Thoracic aorta (tissue), 2 donors: ENCODE measurements at regions not wholly inside any gene's neighbourhood (a gene's known extent, or its start where the extent isn't known, plus 50 kb on each side); places are given as distances from the start of the nearest gene placed in this dataset.

Experiments used
- ATAC-seq: fragments of 150-250 bp; one replicate; pipeline ENCODE4 v1.8.0; 2017; ENCODE audit warnings: low read depth; ENCODE audit not compliant: insufficient number of reproducible peaks, low FRiP score
- DNase-seq: peaks from one replicate; pipeline ENCODE4 v3.0.0-alpha.2; 2020; ENCODE audit warnings: low spot score
- H3K27ac ChIP-seq, 2 donors: fragments of 200-600 bp; sonication (generic); 1 replicate in 1 of 2; 2 replicates in 1 of 2; pipeline ENCODE4 v1.5.1; 2016; ENCODE audit warnings: mild to moderate bottlenecking in 2 of 2, moderate library complexity in 2 of 2
- H3K27me3 ChIP-seq: fragments of 200-600 bp; sonication (generic); replicated peaks from 2 replicates; pipeline ENCODE4 v1.6.0; 2016; ENCODE audit warnings: mild to moderate bottlenecking; ENCODE audit not compliant: insufficient read depth
- H3K36me3 ChIP-seq: fragments of 200-600 bp; sonication (generic); one replicate; pipeline ENCODE4 v1.5.1; 2016
- H3K4me1 ChIP-seq, 2 donors: fragments of 200-600 bp; sonication (generic); 1 replicate in 1 of 2; 2 replicates in 1 of 2; pipeline versions ENCODE4 v1.5.1 to v1.6.0; 2016; ENCODE audit warnings: low read depth in 2 of 2, mild to moderate bottlenecking in 1 of 2; ENCODE audit not compliant: control insufficient read depth in 1 of 2
- H3K4me3 ChIP-seq: fragments of 200-600 bp; sonication (generic); 2 replicates; pipeline ENCODE4 v1.5.1; 2016; ENCODE audit warnings: mild to moderate bottlenecking
- H3K9me3 ChIP-seq: fragments of 200-600 bp; sonication (generic); 2 replicates; pipeline ENCODE4 v1.5.1; 2016
- TF ChIP-seq, protein P1 (sequence below): fragments of 200-600 bp; sonication (generic); IDR thresholded peaks from one replicate; pipeline ENCODE4 v1.5.1; 2019; ENCODE audit warnings: antibody characterized with exemption

DNA sequence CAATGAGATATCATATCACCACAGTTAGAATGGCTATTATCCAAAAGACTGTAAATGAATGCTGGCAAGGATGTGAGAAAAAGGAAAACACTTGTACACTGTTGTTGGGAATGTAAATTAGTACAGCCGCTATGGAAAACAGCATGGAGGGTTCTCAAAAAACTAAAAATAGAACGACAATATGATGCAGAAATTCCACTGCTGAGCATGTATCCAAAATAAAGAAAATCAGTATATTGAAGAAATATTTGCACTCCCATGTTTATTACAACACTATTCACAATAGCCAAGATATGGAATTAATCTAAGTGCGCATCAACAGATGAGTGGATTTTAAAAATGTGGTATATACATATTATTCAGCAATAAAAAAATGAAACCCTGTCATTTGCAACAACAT is 898.9 kb upstream of the MAN1A1 start:
- H3K4me1 ChIP-seq = no peaks in the 10 kb centered on the region
- DNase-seq (no peak), ATAC-seq (no peak)
- no peaks in the 10 kb centered on the region for H3K27me3 ChIP-seq
- no peaks in the 10 kb centered on the region for H3K9me3 ChIP-seq
- H3K36me3 ChIP-seq = no peaks in the 10 kb centered on the region
- TF ChIP-seq, protein P1, sequence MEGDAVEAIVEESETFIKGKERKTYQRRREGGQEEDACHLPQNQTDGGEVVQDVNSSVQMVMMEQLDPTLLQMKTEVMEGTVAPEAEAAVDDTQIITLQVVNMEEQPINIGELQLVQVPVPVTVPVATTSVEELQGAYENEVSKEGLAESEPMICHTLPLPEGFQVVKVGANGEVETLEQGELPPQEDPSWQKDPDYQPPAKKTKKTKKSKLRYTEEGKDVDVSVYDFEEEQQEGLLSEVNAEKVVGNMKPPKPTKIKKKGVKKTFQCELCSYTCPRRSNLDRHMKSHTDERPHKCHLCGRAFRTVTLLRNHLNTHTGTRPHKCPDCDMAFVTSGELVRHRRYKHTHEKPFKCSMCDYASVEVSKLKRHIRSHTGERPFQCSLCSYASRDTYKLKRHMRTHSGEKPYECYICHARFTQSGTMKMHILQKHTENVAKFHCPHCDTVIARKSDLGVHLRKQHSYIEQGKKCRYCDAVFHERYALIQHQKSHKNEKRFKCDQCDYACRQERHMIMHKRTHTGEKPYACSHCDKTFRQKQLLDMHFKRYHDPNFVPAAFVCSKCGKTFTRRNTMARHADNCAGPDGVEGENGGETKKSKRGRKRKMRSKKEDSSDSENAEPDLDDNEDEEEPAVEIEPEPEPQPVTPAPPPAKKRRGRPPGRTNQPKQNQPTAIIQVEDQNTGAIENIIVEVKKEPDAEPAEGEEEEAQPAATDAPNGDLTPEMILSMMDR = no peak
- no peak overlapping the region for H3K27ac ChIP-seq
- no peak overlapping the region for H3K4me3 ChIP-seq

DNA sequence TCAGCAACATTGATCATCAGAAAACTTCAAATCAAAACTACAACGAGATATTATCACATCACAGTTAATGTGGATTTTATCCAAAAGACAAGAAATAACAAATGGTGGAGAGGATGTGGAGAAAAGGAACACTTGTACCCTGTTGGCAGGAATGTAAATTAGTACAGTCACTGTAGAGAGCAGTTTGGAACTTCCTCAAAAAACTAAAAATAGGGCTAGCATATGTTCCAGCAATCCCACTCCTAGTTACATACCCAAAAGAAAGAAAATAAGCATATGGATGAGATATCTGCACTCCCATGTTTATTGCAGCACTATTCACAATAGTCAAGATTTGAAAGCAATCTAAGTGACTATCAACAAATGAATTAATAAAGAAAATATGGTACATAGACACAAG is 887.7 kb upstream of the MAN1A1 start:
- H3K4me3 ChIP-seq = no peak overlapping the region
- no peaks in the 10 kb centered on the region for H3K36me3 ChIP-seq
- ATAC-seq (no peak), DNase-seq (no peak)
- no peak overlapping the region for H3K27ac ChIP-seq
- H3K27me3 ChIP-seq = no peaks in the 10 kb centered on the region
- peaks cover 3% of the 10 kb centered on the region for H3K9me3 ChIP-seq
- no peaks in the 10 kb centered on the region for H3K4me1 ChIP-seq
- TF ChIP-seq, protein P1 = no peak

DNA sequence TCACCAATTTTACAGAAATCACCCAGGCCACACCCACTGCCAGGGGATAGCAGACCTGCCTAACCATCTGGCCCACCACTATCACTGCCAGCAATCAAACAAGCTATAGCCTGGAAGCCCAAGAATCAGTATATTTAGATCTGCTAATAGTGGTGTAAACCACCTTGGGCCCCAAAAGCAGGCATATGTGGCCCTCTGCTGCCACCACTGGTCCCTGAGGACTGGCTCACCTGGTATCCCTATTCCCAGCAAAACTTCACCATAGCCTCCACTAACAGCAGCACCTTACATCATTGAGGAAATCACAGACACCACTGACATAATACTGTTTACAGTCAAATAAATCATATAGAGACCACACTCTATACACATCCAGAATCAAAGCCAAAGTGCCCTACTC is 880.4 kb upstream of the MAN1A1 start:
- DNase-seq (no peak), ATAC-seq (no peak)
- Histone ChIP-seq H3K27ac (no peak overlapping the region), H3K36me3 (no peaks in the 10 kb centered on the region), H3K4me1 (no peaks in the 10 kb centered on the region), H3K4me3 (no peak overlapping the region), H3K9me3 (no peaks in the 10 kb centered on the region), H3K27me3 (no peaks in the 10 kb centered on the region)
- TF ChIP-seq, protein P1 = no peak

DNA sequence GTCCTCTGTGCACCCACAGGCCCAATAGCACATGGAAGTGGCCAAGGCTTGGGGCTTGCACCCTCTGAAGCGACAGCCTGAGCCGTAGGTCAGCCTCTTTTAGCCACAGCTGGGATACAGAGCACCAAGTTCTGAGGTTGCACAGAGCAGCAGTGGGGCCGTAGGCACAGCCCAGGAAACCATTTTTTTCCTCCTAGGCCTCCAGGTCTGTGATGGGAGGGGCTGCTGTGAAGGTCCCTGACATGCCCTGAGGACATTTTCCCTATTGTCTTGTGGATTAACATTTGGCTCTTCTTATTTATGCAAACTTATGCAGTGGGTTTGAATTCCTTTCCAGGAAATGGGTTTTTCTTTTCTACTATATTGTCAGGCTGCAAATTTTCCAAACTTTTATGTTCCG is 878.7 kb upstream of the MAN1A1 start:
- H3K27me3 ChIP-seq = no peaks in the 10 kb centered on the region

DNA sequence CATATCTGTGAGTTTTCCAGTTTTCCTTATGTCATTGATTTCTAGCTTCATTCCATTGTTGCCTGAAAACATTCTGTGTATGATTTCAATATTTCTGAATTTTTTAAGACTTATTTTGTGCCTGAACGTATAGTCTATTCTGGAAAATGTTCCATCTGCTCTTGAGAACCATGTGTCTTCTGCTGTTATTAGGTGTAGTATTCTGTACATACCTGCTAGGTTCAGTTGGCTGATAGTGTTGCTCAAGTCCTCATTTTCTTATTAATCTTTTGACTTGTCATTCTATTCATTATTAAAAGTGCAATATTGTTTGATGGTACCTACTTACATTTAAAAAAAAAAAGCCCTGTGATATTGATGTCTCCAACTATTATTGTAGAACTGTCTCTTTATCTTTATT is 869.8 kb upstream of the MAN1A1 start:
- H3K27me3 ChIP-seq = no peaks in the 10 kb centered on the region
- TF ChIP-seq, protein P1 = no peak
- H3K9me3 ChIP-seq = no peaks in the 10 kb centered on the region
- no peaks in the 10 kb centered on the region for H3K36me3 ChIP-seq
- H3K4me1 ChIP-seq = no peaks in the 10 kb centered on the region
- ATAC-seq = no peak
- H3K27ac ChIP-seq = no peak overlapping the region
- no peak overlapping the region for H3K4me3 ChIP-seq
- DNase-seq = no peak

More for the DNA sequence above, 878.7 kb upstream of the MAN1A1 start:
- DNase-seq = no peak
- Histone ChIP-seq H3K27ac (no peak overlapping the region), H3K4me3 (no peak overlapping the region), H3K36me3 (no peaks in the 10 kb centered on the region), H3K9me3 (no peaks in the 10 kb centered on the region), H3K4me1 (no peaks in the 10 kb centered on the region)
- TF ChIP-seq, protein P1 = no peak
- ATAC-seq = no peak
